ENCODE measurements at regions not wholly inside any gene's neighbourhood (a gene's known extent, or its start where the extent isn't known, plus 50 kb on each side); places are given as distances from the start of the nearest gene placed in this dataset.

- ATAC-seq, result no peak
- no peak for TF ChIP-seq ISL1 (CRISPR knock-in tag; IDR thresholded peaks at IDR 0.05)
- no peak for TF ChIP-seq ZC3H10 (CRISPR knock-in tag; IDR thresholded peaks at IDR 0.05)
- no peak for TF ChIP-seq PATZ1 (CRISPR knock-in tag; IDR thresholded peaks at IDR 0.05; ENCODE audit: borderline replicate concordance)
- no peak for TF ChIP-seq ESRRG (CRISPR knock-in tag; IDR thresholded peaks at IDR 0.05)
- TF ChIP-seq CREB5 (CRISPR knock-in tag; IDR thresholded peaks at IDR 0.05; ENCODE audit: low read depth), result no peak
These were observed 232.0 kb upstream of the NOX3 start for GRCh38 chr6:155687645-155688044.

GRCh38 chr6:155684416-155685196 lies 229.0 kb upstream of the NOX3 start:
- no peak for ATAC-seq
- TF ChIP-seq ZNF8 (CRISPR knock-in tag; IDR thresholded peaks at IDR 0.05), result no peak
- no peak for TF ChIP-seq ZC3H10 (CRISPR knock-in tag; IDR thresholded peaks at IDR 0.05)
- TF ChIP-seq TOX (CRISPR knock-in tag; IDR thresholded peaks at IDR 0.05; ENCODE audit: borderline replicate concordance), result no peak
- no peak for TF ChIP-seq PATZ1 (CRISPR knock-in tag; IDR thresholded peaks at IDR 0.05; ENCODE audit: borderline replicate concordance)
- TF ChIP-seq BACH2 (CRISPR knock-in tag; IDR thresholded peaks at IDR 0.05; ENCODE audit: borderline replicate concordance), result no peak
- TF ChIP-seq CSRNP3 (CRISPR knock-in tag; IDR thresholded peaks at IDR 0.05), result no peak
- TF ChIP-seq TCF4 (CRISPR knock-in tag; IDR thresholded peaks at IDR 0.05; ENCODE audit: borderline replicate concordance), result no peak
- TF ChIP-seq PPARA (CRISPR knock-in tag; IDR thresholded peaks at IDR 0.05; ENCODE audit: borderline replicate concordance), result no peak
- no peak for TF ChIP-seq ZNF565 (CRISPR knock-in tag; conservative IDR thresholded peaks at IDR 0.05; ENCODE audit: low read depth)
- no peak for TF ChIP-seq CSDC2 (CRISPR knock-in tag; IDR thresholded peaks at IDR 0.05)
- no peak for TF ChIP-seq CREB5 (CRISPR knock-in tag; IDR thresholded peaks at IDR 0.05; ENCODE audit: low read depth)
- TF ChIP-seq RARB (CRISPR knock-in tag; IDR thresholded peaks at IDR 0.05), result no peak
- TF ChIP-seq SNAI2 (CRISPR knock-in tag; IDR thresholded peaks at IDR 0.05), result no peak

- TF ChIP-seq CREB5 (CRISPR knock-in tag; IDR thresholded peaks at IDR 0.05; ENCODE audit: low read depth), result no peak
- ATAC-seq, result no peak; the same call in 2 of the 3 replicates
These were observed 222.7 kb upstream of the NOX3 start for GRCh38 chr6:155678361-155678760.

GRCh38 chr6:155676346-155676745 lies 220.7 kb upstream of the NOX3 start:
- ATAC-seq, result no peak
- TF ChIP-seq ZNF70 (CRISPR knock-in tag; IDR thresholded peaks at IDR 0.05) (no peak), BACH2 (CRISPR knock-in tag; IDR thresholded peaks at IDR 0.05; ENCODE audit: borderline replicate concordance) (no peak), ZNF8 (CRISPR knock-in tag; IDR thresholded peaks at IDR 0.05) (no peak), ISL1 (CRISPR knock-in tag; IDR thresholded peaks at IDR 0.05) (no peak), CSDC2 (CRISPR knock-in tag; IDR thresholded peaks at IDR 0.05) (no peak), ESRRG (CRISPR knock-in tag; IDR thresholded peaks at IDR 0.05) (no peak), CREB5 (CRISPR knock-in tag; IDR thresholded peaks at IDR 0.05; ENCODE audit: low read depth) (no peak), TOX (CRISPR knock-in tag; IDR thresholded peaks at IDR 0.05; ENCODE audit: borderline replicate concordance) (no peak), ZNF565 (CRISPR knock-in tag; conservative IDR thresholded peaks at IDR 0.05; ENCODE audit: low read depth) (no peak), CSRNP3 (CRISPR knock-in tag; IDR thresholded peaks at IDR 0.05) (no peak), POU6F1 (CRISPR knock-in tag; IDR thresholded peaks at IDR 0.05; ENCODE audit: borderline replicate concordance, low read depth) (no peak), TCF4 (CRISPR knock-in tag; IDR thresholded peaks at IDR 0.05; ENCODE audit: borderline replicate concordance) (no peak)
